ENCODE measurements at regions not wholly inside any gene's neighbourhood (a gene's known extent, or its start where the extent isn't known, plus 50 kb on each side); places are given as distances from the start of the nearest gene placed in this dataset.

DNA sequence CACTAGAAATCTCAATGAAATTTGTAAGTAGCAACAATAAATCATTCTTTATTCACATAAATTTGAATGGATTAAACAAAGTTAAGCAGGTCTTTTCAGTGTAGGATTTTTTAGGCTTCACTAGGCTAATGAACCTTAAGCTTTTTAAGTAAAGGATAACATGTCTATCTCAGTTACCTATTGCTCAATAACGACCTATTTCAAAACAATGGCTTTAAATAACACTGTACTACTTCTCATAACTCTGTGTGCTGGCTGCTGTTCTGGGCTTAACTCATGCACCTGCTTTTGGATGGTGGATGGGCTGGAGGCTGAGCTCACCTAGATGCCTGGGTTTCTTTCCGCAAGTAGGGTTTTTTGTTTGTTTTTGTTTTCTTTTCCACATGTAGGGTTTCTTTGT, 495.0 kb upstream of the SLIT2 start:
- Histone ChIP-seq H3K4me2 (ENCODE audit: insufficient read depth, insufficient read length, low read length) (no peak overlapping the region), H2BK5ac (ENCODE audit: insufficient read length, low read length) (no peak overlapping the region), H3K9me3 (ENCODE audit: control insufficient read depth, low read depth, low read length) (no peaks in the 10 kb centered on the region), H4K5ac (ENCODE audit: insufficient read length, low read depth, low read length) (no peak overlapping the region), H2BK120ac (ENCODE audit: low read depth, low read length, poor library complexity, severe bottlenecking) (no peak overlapping the region), H3K4me1 (ENCODE audit: insufficient read depth, low read length) (no peaks in the 10 kb centered on the region; the same call in 1 of the 2 replicates), H3K27me3 (ENCODE audit: insufficient read depth, low read length) (no peaks in the 10 kb centered on the region), H4K8ac (replicated peaks; ENCODE audit: insufficient read length, low read depth, low read length) (no peak overlapping the region), H2BK12ac (ENCODE audit: insufficient read length, low read depth, low read length) (no peak overlapping the region), H3T11ph (ENCODE audit: low read length) (no peak overlapping the region), H3K4ac (ENCODE audit: low read depth, low read length) (no peak overlapping the region), H2AK5ac (ENCODE audit: insufficient read length, low read length) (no peak overlapping the region), H3K79me1 (ENCODE audit: insufficient read depth, low read depth, low read length, poor library complexity, severe bottlenecking) (no peaks in the 10 kb centered on the region), H4K91ac (ENCODE audit: insufficient read length, low read depth, low read length) (no peak overlapping the region), H3K9ac (ENCODE audit: extremely low read depth, insufficient read length, low read length) (no peak overlapping the region), H3K23ac (ENCODE audit: insufficient read length, low read depth, low read length) (no peak overlapping the region), H2BK15ac (ENCODE audit: low read depth, low read length) (no peak overlapping the region), H2BK20ac (ENCODE audit: low read depth, low read length, poor library complexity, severe bottlenecking) (no peak overlapping the region), H3K79me2 (ENCODE audit: insufficient read depth, low read length) (no peaks in the 10 kb centered on the region), H3K14ac (ENCODE audit: insufficient read depth, low read length) (no peak overlapping the region), H3K27ac (ENCODE audit: insufficient read length, low read depth, low read length) (no peak overlapping the region), H2AFZ (ENCODE audit: low read length) (no peak overlapping the region), H3K56ac (ENCODE audit: insufficient read length, low read depth, low read length) (no peak overlapping the region), H3K23me2 (ENCODE audit: insufficient read length, low read depth, low read length, poor library complexity, severe bottlenecking) (no peaks in the 10 kb centered on the region), H4K20me1 (ENCODE audit: control insufficient read depth, insufficient read depth, insufficient read length) (no peaks in the 10 kb centered on the region), H3K18ac (ENCODE audit: insufficient read length, low read depth, low read length) (no peak overlapping the region)
- H3K36me3 Mint-ChIP-seq (ENCODE audit: insufficient read depth in 1 of 3, low read depth in 3 of 3), result no peaks in the 10 kb centered on the region
- TF ChIP-seq, protein P1, sequence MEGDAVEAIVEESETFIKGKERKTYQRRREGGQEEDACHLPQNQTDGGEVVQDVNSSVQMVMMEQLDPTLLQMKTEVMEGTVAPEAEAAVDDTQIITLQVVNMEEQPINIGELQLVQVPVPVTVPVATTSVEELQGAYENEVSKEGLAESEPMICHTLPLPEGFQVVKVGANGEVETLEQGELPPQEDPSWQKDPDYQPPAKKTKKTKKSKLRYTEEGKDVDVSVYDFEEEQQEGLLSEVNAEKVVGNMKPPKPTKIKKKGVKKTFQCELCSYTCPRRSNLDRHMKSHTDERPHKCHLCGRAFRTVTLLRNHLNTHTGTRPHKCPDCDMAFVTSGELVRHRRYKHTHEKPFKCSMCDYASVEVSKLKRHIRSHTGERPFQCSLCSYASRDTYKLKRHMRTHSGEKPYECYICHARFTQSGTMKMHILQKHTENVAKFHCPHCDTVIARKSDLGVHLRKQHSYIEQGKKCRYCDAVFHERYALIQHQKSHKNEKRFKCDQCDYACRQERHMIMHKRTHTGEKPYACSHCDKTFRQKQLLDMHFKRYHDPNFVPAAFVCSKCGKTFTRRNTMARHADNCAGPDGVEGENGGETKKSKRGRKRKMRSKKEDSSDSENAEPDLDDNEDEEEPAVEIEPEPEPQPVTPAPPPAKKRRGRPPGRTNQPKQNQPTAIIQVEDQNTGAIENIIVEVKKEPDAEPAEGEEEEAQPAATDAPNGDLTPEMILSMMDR (conservative IDR thresholded peaks at IDR 0.05), result no peak
- H3K4me3 Mint-ChIP-seq, result no peak overlapping the region
- WGBS (ENCODE audit: extremely low coverage, insufficient read length, low lambda C conversion rate), result no CpG with 5 or more reads among the region's 2 CpGs
- DNase-seq, result no peak
- H3K27me3 Mint-ChIP-seq (ENCODE audit: low read depth), result no peaks in the 10 kb centered on the region
- H3K4me1 Mint-ChIP-seq, result no peaks in the 10 kb centered on the region
- H3K27ac Mint-ChIP-seq, result no peak overlapping the region
- H3K9me3 Mint-ChIP-seq, result no peaks in the 10 kb centered on the region
